Endothelial cell of umbilical vein (primary cell): ENCODE measurements at regions not wholly inside any gene's neighbourhood (a gene's known extent, or its start where the extent isn't known, plus 50 kb on each side); places are given as distances from the start of the nearest gene placed in this dataset.

Source experiments
- BruUV-seq: library from RNA; stranded (reverse); fragments of 400-500 nt; replicated peaks from 2 replicates; lab custom pipeline; 2021; lab: Mats Ljungman, UMichigan
- CTCF ChIA-PET: fragments of 300-600, 350-600 bp; sonication (Branson Sonifier 250); formaldehyde crosslinking; loops from one replicate; lab custom pipeline; 2021; ENCODE audit warnings: antibody characterized with exemption, inconsistent platforms; lab: Charles Lee
- POLR2A ChIA-PET: fragments of 300-600, 350-600 bp; sonication (Branson Sonifier 250); formaldehyde crosslinking; loops from one replicate; lab custom pipeline; 2021; ENCODE audit warnings: antibody characterized with exemption, inconsistent platforms; lab: Charles Lee
- DNase-seq: peaks from one replicate; pipeline ENCODE4 v3.0.0-alpha.2; 2011; ENCODE audit warnings: low read depth, low spot score
- FAIRE-seq: peaks from 2 replicates; lab custom pipeline; 2011; peaks lifted over from hg19 to GRCh38; lab: Jason Lieb, UNC
- H2AFZ ChIP-seq: 2 replicates; pipeline ENCODE4 v1.6.0; 2012; ENCODE audit warnings: low read depth, low read length, control low read depth, inconsistent platforms
- H3K27ac ChIP-seq: 2 replicates; pipeline ENCODE4 v1.5.1; 2011; ENCODE audit warnings: low read depth, mild to moderate bottlenecking, control low read depth, low read length, moderate library complexity; ENCODE audit not compliant: insufficient read depth
- H3K27me3 ChIP-seq, 2 experiments: 2 replicates each; pipeline versions ENCODE4 v1.6.0 to v1.6.1; 2011; ENCODE audit warnings: low read length in 2 of 2, mixed read lengths in 1 of 2; ENCODE audit not compliant: control insufficient read depth in 2 of 2, insufficient read depth in 2 of 2
- H3K36me3 ChIP-seq, 2 experiments: 2 replicates in 1 of 2; 3 replicates in 1 of 2; pipeline ENCODE4 v1.5.1; 2011; ENCODE audit warnings: low read length in 2 of 2, mild to moderate bottlenecking in 1 of 2, moderate library complexity in 1 of 2; ENCODE audit not compliant: control insufficient read depth in 2 of 2, insufficient read depth in 2 of 2; ENCODE audit errors: extremely low read depth in 1 of 2
- H3K4me1 ChIP-seq: 3 replicates; pipeline ENCODE4 v1.5.1; 2011; ENCODE audit warnings: mild to moderate bottlenecking, low read length; ENCODE audit not compliant: control insufficient read depth, insufficient read depth; ENCODE audit errors: extremely low read depth
- H3K4me2 ChIP-seq: 2 replicates; pipeline ENCODE4 v1.6.1; 2011; ENCODE audit warnings: low read length, control low read depth, mixed read lengths; ENCODE audit not compliant: insufficient read depth
- H3K4me3 ChIP-seq, 3 experiments: fragments of 200-600 bp in 1 of 3; sonication (generic), shearing (Covaris generic) in 1 of 3; replicated peaks in 1 of 3; 2 replicates each; pipeline ENCODE4 v1.5.1; 2011 to 2016; ENCODE audit warnings: control low read depth in 3 of 3, low read length in 3 of 3, mild to moderate bottlenecking in 2 of 3, inconsistent platforms in 1 of 3, low read depth in 1 of 3, moderate library complexity in 1 of 3; ENCODE audit not compliant: insufficient read depth in 1 of 3
- H3K79me2 ChIP-seq: 2 replicates; pipeline ENCODE4 v1.6.0; 2012; ENCODE audit warnings: low read length, inconsistent platforms; ENCODE audit not compliant: control insufficient read depth, insufficient read depth
- H3K9ac ChIP-seq: replicated peaks from 2 replicates; pipeline ENCODE3; 2011; ENCODE audit warnings: low read length, control low read depth; ENCODE audit not compliant: insufficient read depth; ENCODE audit errors: extremely low read depth
- H3K9me1 ChIP-seq: replicated peaks from 3 replicates; pipeline ENCODE4 v1.6.0; 2011; ENCODE audit warnings: mild to moderate bottlenecking, low read length; ENCODE audit not compliant: control insufficient read depth, insufficient read depth; ENCODE audit errors: extremely low read depth
- H3K9me3 ChIP-seq: replicated peaks from 2 replicates; pipeline ENCODE4 v1.5.1; 2012; ENCODE audit warnings: low read length, inconsistent platforms; ENCODE audit not compliant: control insufficient read depth, insufficient read depth
- H4K20me1 ChIP-seq: replicated peaks from 2 replicates; pipeline ENCODE3; 2011; ENCODE audit warnings: mild to moderate bottlenecking, low read length; ENCODE audit not compliant: control insufficient read depth, insufficient read depth; ENCODE audit errors: extremely low read depth
- EZH2 ChIP-seq: IDR thresholded peaks from 2 replicates; pipeline ENCODE4 v1.6.1; 2012; ENCODE audit warnings: borderline replicate concordance, low read depth, mild to moderate bottlenecking, moderate library complexity, low read length, inconsistent platforms; ENCODE audit not compliant: severe bottlenecking
- FOS ChIP-seq: IDR thresholded peaks from 2 replicates; pipeline ENCODE4 v1.6.1; 2011; ENCODE audit warnings: mild to moderate bottlenecking, low read length, moderate library complexity, borderline replicate concordance; ENCODE audit not compliant: insufficient read depth
- GATA2 ChIP-seq: IDR thresholded peaks from 2 replicates; pipeline ENCODE4 v1.7.0; 2011; ENCODE audit warnings: low read depth, mild to moderate bottlenecking, moderate library complexity, mixed read lengths, low read length; ENCODE audit not compliant: insufficient read length, insufficient read depth
- JUN ChIP-seq: IDR thresholded peaks from 2 replicates; pipeline ENCODE4 v1.6.1; 2011; ENCODE audit warnings: borderline replicate concordance, low read depth; ENCODE audit not compliant: insufficient read length, insufficient read depth
- MYC ChIP-seq: IDR thresholded peaks from one replicate; pipeline ENCODE4 v1.6.1; 2011; ENCODE audit warnings: mild to moderate bottlenecking, low read depth, low read length
- POLR2A ChIP-seq: IDR thresholded peaks from 2 replicates; pipeline ENCODE4 v1.6.1; 2012; ENCODE audit warnings: low read depth, mild to moderate bottlenecking, control low read depth, low read length
- POLR2AphosphoS5 ChIP-seq: IDR thresholded peaks from 2 replicates; pipeline ENCODE4 v1.6.1; 2012; ENCODE audit warnings: low read depth, mild to moderate bottlenecking, control low read depth, low read length, moderate library complexity; ENCODE audit not compliant: insufficient read depth
- dilution Hi-C: fragments of 300-500 bp; cut with MboI; formaldehyde crosslinking; loops from one replicate; pipeline ENCODE4 v1.15.0; 2019; ENCODE audit warnings: low sequenced_read_pairs; ENCODE audit not compliant: extremely low pct_ligation_motif_present
- intact Hi-C: fragments of 100-400 bp; cut with micrococcal nuclease; formaldehyde crosslinking; loops from one replicate; pipeline ENCODE4 v1.10.0; 2022
- TF ChIP-seq, protein P1 (sequence below): IDR thresholded peaks from 2 replicates; pipeline ENCODE4 v1.6.1; 2011; ENCODE audit not compliant: insufficient read depth, insufficient read length
- TF ChIP-seq, protein P2 (sequence below), 2 donors: IDR thresholded peaks; 1 replicate in 1 of 2; 2 replicates in 1 of 2; pipeline ENCODE4 v1.5.1; 2011; ENCODE audit warnings: low read length in 2 of 2, mild to moderate bottlenecking in 2 of 2, moderate library complexity in 2 of 2, control low read depth in 1 of 2, inconsistent platforms in 1 of 2, low read depth in 1 of 2; ENCODE audit not compliant: insufficient read depth in 1 of 2; ENCODE audit errors: extremely low read depth in 1 of 2

DNA sequence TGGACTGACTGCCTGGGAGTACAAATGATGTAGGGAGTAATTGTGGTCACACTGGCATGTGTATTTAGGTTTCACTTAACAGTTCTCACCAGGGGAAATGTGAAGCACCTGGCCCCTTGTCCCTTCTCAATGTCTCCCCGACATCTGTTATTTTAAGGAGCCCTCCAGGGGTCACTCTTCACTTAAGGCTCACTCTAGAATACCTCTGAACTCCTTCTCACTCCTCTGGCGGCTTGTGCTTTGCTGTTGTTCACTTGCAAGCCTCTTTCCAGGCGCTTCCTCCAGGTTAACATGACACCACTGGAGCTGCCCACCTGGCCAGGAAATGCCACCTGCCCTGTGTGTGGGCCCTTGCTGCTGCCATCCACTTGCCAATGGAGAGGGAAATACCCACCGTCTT is 56.5 kb upstream of the GZMB start:
- no peaks in the 10 kb centered on the region for H3K79me2 ChIP-seq
- H2AFZ ChIP-seq = no peak overlapping the region
- dilution Hi-C loops = no loop called here
- no peak overlapping the region for H3K9ac ChIP-seq
- TF ChIP-seq POLR2A = no peak
- TF ChIP-seq, protein P1, sequence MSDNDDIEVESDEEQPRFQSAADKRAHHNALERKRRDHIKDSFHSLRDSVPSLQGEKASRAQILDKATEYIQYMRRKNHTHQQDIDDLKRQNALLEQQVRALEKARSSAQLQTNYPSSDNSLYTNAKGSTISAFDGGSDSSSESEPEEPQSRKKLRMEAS = no peak
- no peak for TF ChIP-seq EZH2
- no peak for TF ChIP-seq MYC
- no peak for TF ChIP-seq GATA2
- TF ChIP-seq FOS = no peak
- TF ChIP-seq POLR2AphosphoS5 = no peak
- no peak for TF ChIP-seq JUN
- TF ChIP-seq, protein P2, sequence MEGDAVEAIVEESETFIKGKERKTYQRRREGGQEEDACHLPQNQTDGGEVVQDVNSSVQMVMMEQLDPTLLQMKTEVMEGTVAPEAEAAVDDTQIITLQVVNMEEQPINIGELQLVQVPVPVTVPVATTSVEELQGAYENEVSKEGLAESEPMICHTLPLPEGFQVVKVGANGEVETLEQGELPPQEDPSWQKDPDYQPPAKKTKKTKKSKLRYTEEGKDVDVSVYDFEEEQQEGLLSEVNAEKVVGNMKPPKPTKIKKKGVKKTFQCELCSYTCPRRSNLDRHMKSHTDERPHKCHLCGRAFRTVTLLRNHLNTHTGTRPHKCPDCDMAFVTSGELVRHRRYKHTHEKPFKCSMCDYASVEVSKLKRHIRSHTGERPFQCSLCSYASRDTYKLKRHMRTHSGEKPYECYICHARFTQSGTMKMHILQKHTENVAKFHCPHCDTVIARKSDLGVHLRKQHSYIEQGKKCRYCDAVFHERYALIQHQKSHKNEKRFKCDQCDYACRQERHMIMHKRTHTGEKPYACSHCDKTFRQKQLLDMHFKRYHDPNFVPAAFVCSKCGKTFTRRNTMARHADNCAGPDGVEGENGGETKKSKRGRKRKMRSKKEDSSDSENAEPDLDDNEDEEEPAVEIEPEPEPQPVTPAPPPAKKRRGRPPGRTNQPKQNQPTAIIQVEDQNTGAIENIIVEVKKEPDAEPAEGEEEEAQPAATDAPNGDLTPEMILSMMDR (IDR thresholded peaks at IDR 0.05; ENCODE audit: extremely low read depth in 1 of 2, insufficient read depth in 1 of 2, low read depth in 1 of 2, low read length in 2 of 2) = no peak
- intact Hi-C loops = no loop called here
- H3K4me3 ChIP-seq = no peak overlapping the region
- no peaks in the 10 kb centered on the region for H3K9me3 ChIP-seq
- H3K36me3 ChIP-seq = no peaks in the 10 kb centered on the region
- DNase-seq = no peak
- ChIA-PET POLR2A (no interaction called here), CTCF (no interaction called here)
- no peaks in the 10 kb centered on the region for H3K4me1 ChIP-seq
- no peak overlapping the region for H3K27ac ChIP-seq
- BruUV-seq = no TSS peak
- no peaks in the 10 kb centered on the region for H3K9me1 ChIP-seq
- no peak overlapping the region for H3K4me2 ChIP-seq
- H3K27me3 ChIP-seq = no peaks in the 10 kb centered on the region
- no peaks in the 10 kb centered on the region for H4K20me1 ChIP-seq
- FAIRE-seq = no peak
